H1 (cell line): ENCODE measurements at regions not wholly inside any gene's neighbourhood (a gene's known extent, or its start where the extent isn't known, plus 50 kb on each side); places are given as distances from the start of the nearest gene placed in this dataset.

ENCODE experiments used
- CTCF ChIA-PET: fragments of 300-600 bp; sonication (Branson Sonifier 250); formaldehyde crosslinking; loops from one replicate; lab custom pipeline; 2021; ENCODE audit not compliant: partially characterized antibody; lab: Charles Lee
- POLR2A ChIA-PET: fragments of 300-600 bp; sonication (Branson Sonifier 250); formaldehyde crosslinking; loops from one replicate; lab custom pipeline; 2021; ENCODE audit warnings: inconsistent platforms; ENCODE audit not compliant: partially characterized antibody; lab: Charles Lee
- DNase-seq, 2 experiments: peaks; one replicate each; pipeline versions ENCODE4 v3.0.0 to v3.0.0-alpha.2; 2010 to 2022; ENCODE audit warnings: low spot score in 2 of 2, low read depth in 1 of 2, mixed read lengths in 1 of 2
- FAIRE-seq: peaks from 2 replicates; lab custom pipeline; 2011; peaks lifted over from hg19 to GRCh38; lab: Jason Lieb, UNC
- H2AFZ ChIP-seq: 2 replicates; pipeline ENCODE4 v1.8.1; 2012; ENCODE audit warnings: low read length, inconsistent platforms
- H2AK5ac ChIP-seq: 2 replicates; pipeline ENCODE4 v1.6.1; 2013; ENCODE audit warnings: low read depth, low read length
- H2BK120ac ChIP-seq: replicated peaks from 2 replicates; pipeline ENCODE3; 2013; ENCODE audit warnings: low read depth, low read length, inconsistent platforms
- H2BK12ac ChIP-seq: 2 replicates; pipeline ENCODE4 v1.6.1; 2013; ENCODE audit warnings: low read depth, low read length
- H2BK15ac ChIP-seq: 2 replicates; pipeline ENCODE4 v1.6.1; 2013; ENCODE audit warnings: low read length
- H2BK20ac ChIP-seq: 2 replicates; pipeline ENCODE4 v1.6.1; 2013; ENCODE audit warnings: low read length
- H2BK5ac ChIP-seq: 2 replicates; pipeline ENCODE4 v1.6.1; 2013; ENCODE audit warnings: low read depth, low read length
- H3K14ac ChIP-seq: 2 replicates; pipeline ENCODE4 v1.6.1; 2013; ENCODE audit warnings: inconsistent platforms; ENCODE audit not compliant: insufficient read length
- H3K18ac ChIP-seq: 2 replicates; pipeline ENCODE4 v1.6.1; 2013; ENCODE audit warnings: low read length; ENCODE audit errors: extremely low read depth
- H3K23ac ChIP-seq: 2 replicates; pipeline ENCODE4 v1.6.1; 2013; ENCODE audit warnings: inconsistent platforms; ENCODE audit not compliant: insufficient read length
- H3K23me2 ChIP-seq: 2 replicates; pipeline ENCODE4 v1.6.1; 2013; ENCODE audit warnings: low read depth, low read length
- H3K27ac ChIP-seq: 2 replicates; pipeline ENCODE4 v1.6.1; 2011; ENCODE audit warnings: low read depth, low read length, inconsistent platforms
- H3K27me3 ChIP-seq, 4 experiments: replicated peaks in 1 of 4; 1 replicate in 1 of 4; 2 replicates in 3 of 4; pipeline versions ENCODE4 v1.6.1 to v1.8.1; 2011 to 2013; ENCODE audit warnings: low read length in 3 of 4, mild to moderate bottlenecking in 3 of 4, inconsistent platforms in 2 of 4, mixed read lengths in 2 of 4, moderate library complexity in 1 of 4; ENCODE audit not compliant: control insufficient read depth in 3 of 4, insufficient read depth in 3 of 4; ENCODE audit errors: extremely low read depth in 1 of 4
- H3K36me3 ChIP-seq, 4 experiments: 2 replicates each; pipeline versions ENCODE4 v1.6.1 to v1.8.1; 2011 to 2013; ENCODE audit warnings: mild to moderate bottlenecking in 4 of 4, low read length in 3 of 4, moderate library complexity in 2 of 4, control low read depth in 1 of 4, inconsistent platforms in 1 of 4; ENCODE audit not compliant: insufficient read depth in 4 of 4, control insufficient read depth in 2 of 4
- H3K4ac ChIP-seq: replicated peaks from 2 replicates; pipeline ENCODE3; 2013; ENCODE audit warnings: low read length, low read depth, mixed read lengths, inconsistent platforms; ENCODE audit not compliant: insufficient read length
- H3K4me1 ChIP-seq, 4 experiments: replicated peaks in 1 of 4; 1 replicate in 1 of 4; 2 replicates in 3 of 4; pipeline versions ENCODE4 v1.6.1 to v1.8.1; 2011 to 2013; ENCODE audit warnings: low read length in 3 of 4, inconsistent platforms in 2 of 4, mixed read lengths in 1 of 4; ENCODE audit not compliant: insufficient read depth in 4 of 4, control insufficient read depth in 3 of 4
- H3K4me2 ChIP-seq, 2 experiments: 2 replicates each; pipeline versions ENCODE4 v1.6.1 to v1.8.1; 2011 to 2013; ENCODE audit warnings: low read depth in 2 of 2, low read length in 2 of 2, control low read depth in 1 of 2, inconsistent platforms in 1 of 2, mild to moderate bottlenecking in 1 of 2; ENCODE audit not compliant: insufficient read depth in 1 of 2
- H3K4me3 ChIP-seq, 4 experiments: fragments of 200-600, 300-600 bp in 1 of 4; sonication (generic), shearing (Covaris generic), sonication (Bioruptor Twin) in 1 of 4; 2 replicates each; pipeline versions ENCODE4 v1.5.1 to v1.8.1; 2011 to 2016; ENCODE audit warnings: low read length in 4 of 4, low read depth in 3 of 4, control low read depth in 2 of 4, inconsistent platforms in 2 of 4, mild to moderate bottlenecking in 2 of 4, mixed read lengths in 1 of 4, moderate library complexity in 1 of 4; ENCODE audit not compliant: insufficient read depth in 2 of 4; ENCODE audit errors: extremely low read depth in 1 of 4
- H3K56ac ChIP-seq: replicated peaks from 2 replicates; pipeline ENCODE3; 2013; ENCODE audit warnings: low read depth, mild to moderate bottlenecking, mixed read lengths, low read length, inconsistent platforms; ENCODE audit not compliant: insufficient read length
- H3K79me1 ChIP-seq: 2 replicates; pipeline ENCODE4 v1.6.1; 2013; ENCODE audit warnings: low read depth, low read length, control low read depth
- H3K79me2 ChIP-seq, 2 experiments: 2 replicates each; pipeline versions ENCODE4 v1.6.1 to v1.8.1; 2012 to 2013; ENCODE audit warnings: low read length in 2 of 2, mild to moderate bottlenecking in 2 of 2, inconsistent platforms in 1 of 2; ENCODE audit not compliant: insufficient read depth in 2 of 2, control insufficient read depth in 1 of 2
- H3K9ac ChIP-seq, 4 experiments: replicated peaks in 1 of 4; 1 replicate in 1 of 4; 2 replicates in 3 of 4; pipeline versions ENCODE4 v1.6.1 to v1.8.1; 2011 to 2013; ENCODE audit warnings: low read depth in 3 of 4, low read length in 3 of 4, control low read depth in 2 of 4, mild to moderate bottlenecking in 2 of 4, moderate library complexity in 2 of 4, inconsistent platforms in 1 of 4; ENCODE audit errors: extremely low read depth in 1 of 4
- H3K9me3 ChIP-seq, 2 experiments: 2 replicates each; pipeline versions ENCODE4 v1.6.1 to v1.8.1; 2012 to 2013; ENCODE audit warnings: mild to moderate bottlenecking in 2 of 2, moderate library complexity in 2 of 2, control low read depth in 1 of 2, inconsistent platforms in 1 of 2, low read depth in 1 of 2, low read length in 1 of 2, mixed read lengths in 1 of 2; ENCODE audit not compliant: insufficient read depth in 2 of 2
- H4K20me1 ChIP-seq, 2 experiments: replicated peaks in 1 of 2; 2 replicates each; pipeline versions ENCODE3 to v1.8.1; 2011 to 2013; ENCODE audit warnings: inconsistent platforms in 2 of 2, low read length in 2 of 2, mild to moderate bottlenecking in 1 of 2; ENCODE audit not compliant: insufficient read depth in 2 of 2, control insufficient read depth in 1 of 2
- H4K5ac ChIP-seq: 2 replicates; pipeline ENCODE4 v1.6.1; 2013; ENCODE audit warnings: low read length, low read depth, mixed read lengths, inconsistent platforms; ENCODE audit not compliant: insufficient read length
- H4K8ac ChIP-seq: 2 replicates; pipeline ENCODE4 v1.8.0; 2013; ENCODE audit warnings: mild to moderate bottlenecking, moderate library complexity, low read length, inconsistent platforms; ENCODE audit not compliant: insufficient read depth; ENCODE audit errors: extremely low read depth
- H4K91ac ChIP-seq: replicated peaks from 2 replicates; pipeline ENCODE3; 2013; ENCODE audit warnings: low read length, mixed read lengths, inconsistent platforms; ENCODE audit not compliant: insufficient read length
- BRCA1 ChIP-seq: IDR thresholded peaks from 2 replicates; pipeline ENCODE4 v1.6.1; 2012; ENCODE audit warnings: low read depth, low read length, improper control_type of control experiment
- CHD2 ChIP-seq: IDR thresholded peaks from 2 replicates; pipeline ENCODE4 v1.6.1; 2012; ENCODE audit warnings: low read length, improper control_type of control experiment
- CTBP2 ChIP-seq: IDR thresholded peaks from 2 replicates; pipeline ENCODE4 v1.7.0; 2011; ENCODE audit warnings: borderline replicate concordance, mild to moderate bottlenecking, moderate library complexity, mixed read lengths, low read length; ENCODE audit not compliant: insufficient read depth, insufficient read length
- FOSL1 ChIP-seq: IDR thresholded peaks from 2 replicates; pipeline ENCODE4 v1.6.1; 2011; ENCODE audit warnings: mild to moderate bottlenecking, low read depth, low read length, moderate library complexity; ENCODE audit not compliant: insufficient read depth
- JUN ChIP-seq: IDR thresholded peaks from 2 replicates; pipeline ENCODE4 v1.6.1; 2011; ENCODE audit warnings: low read depth, mild to moderate bottlenecking, improper control_type of control experiment, low read length
- NANOG ChIP-seq: IDR thresholded peaks from 2 replicates; pipeline ENCODE4 v1.6.1; 2011; ENCODE audit warnings: low read length, low read depth, mild to moderate bottlenecking, inconsistent platforms; ENCODE audit not compliant: insufficient read depth, poor library complexity, severe bottlenecking
- NRF1 ChIP-seq: IDR thresholded peaks from 2 replicates; pipeline ENCODE4 v1.6.1; 2011; ENCODE audit warnings: mild to moderate bottlenecking, low read depth, low read length, improper control_type of control experiment
- SP2 ChIP-seq: IDR thresholded peaks from 2 replicates; pipeline ENCODE4 v1.6.1; 2012; ENCODE audit warnings: mild to moderate bottlenecking, low read length, inconsistent platforms
- WGBS, 2 experiments: shearing (Covaris generic) in 1 of 2; methylation state at CpG; one replicate each; pipeline versions ENCODE4 v1.1.6 to v1.1.7; 2013 to 2015; ENCODE audit warnings: low lambda C conversion rate in 2 of 2, mixed read lengths in 2 of 2, inconsistent platforms in 1 of 2, low coverage in 1 of 2, missing lambda C conversion rate in 1 of 2; ENCODE audit not compliant: insufficient replicate concordance in 2 of 2, insufficient coverage in 1 of 2, insufficient read length in 1 of 2; ENCODE audit errors: extremely low coverage in 1 of 2, missing lambda C conversion rate in 1 of 2; 5-methylcytosine and 5-hydroxymethylcytosine counted together

- no peak overlapping the region for H2BK12ac ChIP-seq
- H3K9ac ChIP-seq = no peak overlapping the region
- peaks cover 0 to 5% (median 1%) of the 10 kb centered on the region in 4 experiments; a peak in 1 of 7 replicates for H3K4me1 ChIP-seq
- H2AFZ ChIP-seq = no peak overlapping the region
- H3K23ac ChIP-seq = no peak overlapping the region
- no peak overlapping the region for H4K8ac ChIP-seq
- H2BK20ac ChIP-seq = no peak overlapping the region
- no peaks in the 10 kb centered on the region for H3K27me3 ChIP-seq
- H2AK5ac ChIP-seq = no peak overlapping the region
- no peaks in the 10 kb centered on the region for H3K9me3 ChIP-seq
- H3K27ac ChIP-seq = no peak overlapping the region
- H3K79me2 ChIP-seq = no peaks in the 10 kb centered on the region
- DNase-seq (peak in 1 of 2 experiments; percentile 10), FAIRE-seq (no peak)
- no peak overlapping the region for H2BK120ac ChIP-seq
- no peak overlapping the region for H3K4me3 ChIP-seq
- no peaks in the 10 kb centered on the region for H3K23me2 ChIP-seq
- no peak overlapping the region for H3K4me2 ChIP-seq
- no peak overlapping the region for H3K14ac ChIP-seq
- H2BK15ac ChIP-seq = no peak overlapping the region
- no peaks in the 10 kb centered on the region for H4K20me1 ChIP-seq
- 85% methylated on average over 4 of the region's 5 CpGs; no CpG with 5 or more reads in 1 of the 2 experiments for WGBS, 2 experiments
- no peak overlapping the region for H3K4ac ChIP-seq
- no peaks in the 10 kb centered on the region for H3K79me1 ChIP-seq
- ChIA-PET CTCF (interaction anchor here (0.6 to 1.9 kb wide), 4 partner anchors 39 to 157 kb away, joined by 4 to 5 read pairs (median 4); no protein-coding TSS in a partner anchor), POLR2A (interaction anchor here (1.3 kb wide), 1 partner anchor 10 kb away, joined by 3 read pairs; no protein-coding TSS in a partner anchor)
- H4K91ac ChIP-seq = no peak overlapping the region
- H3K36me3 ChIP-seq = no peaks in the 10 kb centered on the region
- no peak overlapping the region for H4K5ac ChIP-seq
- TF ChIP-seq FOSL1 (no peak), CHD2 (no peak), JUN (no peak), NANOG (no peak), CTBP2 (no peak), NRF1 (no peak), SP2 (no peak), BRCA1 (no peak)
- H3K18ac ChIP-seq = no peak overlapping the region
- H2BK5ac ChIP-seq = no peak overlapping the region
- no peak overlapping the region for H3K56ac ChIP-seq
Measured at GRCh38 chr9:124185413-124185812, 72.3 kb upstream of the NEK6 start.
